ENCODE measurements at regions not wholly inside any gene's neighbourhood (a gene's known extent, or its start where the extent isn't known, plus 50 kb on each side); places are given as distances from the start of the nearest gene placed in this dataset.

- in situ Hi-C loops (cut with MboI; ENCODE audit: low sequenced_read_pairs) = no loop called here
Measured at GRCh38 chr1:37410105-37410504, 64.3 kb upstream of the ZC3H12A start.

- in situ Hi-C loops (cut with MboI; ENCODE audit: low sequenced_read_pairs) = no loop called here
Measured at GRCh38 chr1:37410815-37411214, 63.6 kb upstream of the ZC3H12A start.

GRCh38 chr1:37415611-37416244 is 58.7 kb upstream of the ZC3H12A start:
- in situ Hi-C loops (cut with MboI; ENCODE audit: low sequenced_read_pairs) = no loop called here

- in situ Hi-C loops (cut with MboI; ENCODE audit: low sequenced_read_pairs) = no loop called here
Measured at GRCh38 chr1:37420456-37420855, 53.9 kb upstream of the ZC3H12A start.

GRCh38 chr1:37423810-37424209 is 50.6 kb upstream of the ZC3H12A start:
- in situ Hi-C loops (cut with MboI; ENCODE audit: low sequenced_read_pairs) = no loop called here

GRCh38 chr1:37424523-37424922 is 49.9 kb upstream of the ZC3H12A start:
- in situ Hi-C loops (cut with MboI; ENCODE audit: low sequenced_read_pairs) = no loop called here
